Esophagus squamous epithelium (tissue), 5 donors: ENCODE measurements at regions not wholly inside any gene's neighbourhood (a gene's known extent, or its start where the extent isn't known, plus 50 kb on each side); places are given as distances from the start of the nearest gene placed in this dataset.

Experiments
- DNase-seq: peaks from one replicate; lab custom pipeline; 2025; lab: John Stamatoyannopoulos, UW
- H3K27ac ChIP-seq, 4 donors: fragments of 200-600 bp; sonication (generic); one replicate each; pipeline ENCODE4 v1.5.1; 2016 to 2019; ENCODE audit warnings: mild to moderate bottlenecking in 1 of 4
- H3K27me3 ChIP-seq, 4 donors: fragments of 200-600 bp; sonication (generic); 1 replicate in 3 of 4; 2 replicates in 1 of 4; pipeline versions ENCODE4 v1.5.1 to v1.6.0; 2017 to 2021; ENCODE audit warnings: antibody characterized with exemption in 1 of 4
- H3K36me3 ChIP-seq, 3 donors: fragments of 200-600 bp; sonication (generic); one replicate each; pipeline ENCODE4 v1.5.1; 2016 to 2019
- H3K4me1 ChIP-seq, 3 donors: fragments of 200-600 bp; sonication (generic); one replicate each; pipeline ENCODE4 v1.5.1; 2017 to 2019
- H3K4me3 ChIP-seq, 4 donors: fragments of 200-600 bp; sonication (generic); 1 replicate in 3 of 4; 2 replicates in 1 of 4; pipeline ENCODE4 v1.5.1; 2016 to 2019; ENCODE audit warnings: mild to moderate bottlenecking in 2 of 4, moderate library complexity in 1 of 4
- H3K9me3 ChIP-seq, 3 donors: fragments of 200-600 bp; sonication (generic); one replicate each; pipeline ENCODE4 v1.5.1; 2016 to 2019
- CTCF ChIP-seq, 6 experiments: fragments of 450-650 bp in 4 of 6; fragments of 200-600 bp in 2 of 6; sonication (generic) in 2 of 6; IDR thresholded peaks; one replicate each; pipeline ENCODE4 v1.5.1; 2016 to 2019; ENCODE audit warnings: antibody characterized with exemption in 6 of 6, mild to moderate bottlenecking in 4 of 6, moderate library complexity in 4 of 6
- POLR2A ChIP-seq, 4 donors: fragments of 450-650 bp; IDR thresholded peaks; one replicate each; pipeline ENCODE4 v1.6.1; 2017; ENCODE audit warnings: antibody characterized with exemption in 4 of 4, mild to moderate bottlenecking in 4 of 4, moderate library complexity in 3 of 4
- WGBS, 2 donors: methylation state at CpG; one replicate each; pipeline ENCODE4 v1.1.5; 2018; 5-methylcytosine and 5-hydroxymethylcytosine counted together
- intact Hi-C: fragments of 100-400 bp; cut with DNase I; formaldehyde crosslinking; loops from one replicate; pipeline ENCODE4 v1.15.0; 2022
- donor health status: DM: yes; HTN: yes; CAD: no.

GRCh38 chr4:110798687-110799086 lies 175.8 kb upstream of the PITX2 start:
- no peaks in the 10 kb centered on the region for H3K4me1 ChIP-seq
- no peak overlapping the region for H3K4me3 ChIP-seq
- no peaks in the 10 kb centered on the region for H3K27me3 ChIP-seq
- TF ChIP-seq CTCF (IDR thresholded peaks at IDR 0.05) (no peak), POLR2A (IDR thresholded peaks at IDR 0.05) (no peak)
- WGBS, 2 donors, result 58 to 60% methylated on average over 13 of the region's 13 CpGs
- intact Hi-C loops, result no loop called here
- H3K36me3 ChIP-seq, result no peaks in the 10 kb centered on the region
- H3K9me3 ChIP-seq, result no peaks in the 10 kb centered on the region
- no peak overlapping the region for H3K27ac ChIP-seq
- no peak for DNase-seq

GRCh38 chr4:110799211-110799610 lies 176.3 kb upstream of the PITX2 start:
- intact Hi-C loops, result no loop called here
- no peak for TF ChIP-seq CTCF (IDR thresholded peaks at IDR 0.05)
- no peak for TF ChIP-seq POLR2A (IDR thresholded peaks at IDR 0.05)

GRCh38 chr4:110801591-110801990 lies 178.7 kb upstream of the PITX2 start:
- no peaks in the 10 kb centered on the region for H3K27me3 ChIP-seq
- no peaks in the 10 kb centered on the region for H3K9me3 ChIP-seq
- H3K4me1 ChIP-seq, result no peaks in the 10 kb centered on the region
- DNase-seq, result no peak
- no peak overlapping the region for H3K27ac ChIP-seq
- no peak overlapping the region for H3K4me3 ChIP-seq
- H3K36me3 ChIP-seq, result no peaks in the 10 kb centered on the region
- intact Hi-C loops, result no loop called here
- TF ChIP-seq CTCF (IDR thresholded peaks at IDR 0.05) (no peak), POLR2A (IDR thresholded peaks at IDR 0.05) (no peak)

More at GRCh38 chr4:110799211-110799610, 176.3 kb upstream of the PITX2 start:
- 51 to 59% methylated on average over 3 of the region's 3 CpGs for WGBS, 2 donors
- Histone ChIP-seq H3K4me1 (no peaks in the 10 kb centered on the region), H3K4me3 (no peak overlapping the region), H3K27ac (no peak overlapping the region), H3K9me3 (no peaks in the 10 kb centered on the region), H3K27me3 (no peaks in the 10 kb centered on the region), H3K36me3 (no peaks in the 10 kb centered on the region)
- no peak for DNase-seq

- Histone ChIP-seq H3K4me1 (no peaks in the 10 kb centered on the region), H3K36me3 (no peaks in the 10 kb centered on the region), H3K9me3 (no peaks in the 10 kb centered on the region), H3K4me3 (no peak overlapping the region), H3K27ac (no peak overlapping the region), H3K27me3 (no peaks in the 10 kb centered on the region)
- 61 to 73% methylated on average over 6 of the region's 6 CpGs for WGBS, 2 donors
- no peak for DNase-seq
- TF ChIP-seq POLR2A (IDR thresholded peaks at IDR 0.05) (no peak), CTCF (IDR thresholded peaks at IDR 0.05) (no peak)
- intact Hi-C loops, result no loop called here
Measured at GRCh38 chr4:110808351-110808878, 185.5 kb upstream of the PITX2 start.

- Histone ChIP-seq H3K9me3 (no peaks in the 10 kb centered on the region), H3K4me1 (no peaks in the 10 kb centered on the region), H3K36me3 (no peaks in the 10 kb centered on the region), H3K4me3 (no peak overlapping the region), H3K27me3 (no peaks in the 10 kb centered on the region), H3K27ac (no peak overlapping the region)
- 58 to 61% methylated on average over 4 of the region's 4 CpGs for WGBS, 2 donors
- intact Hi-C loops, result no loop called here
- no peak for TF ChIP-seq CTCF (IDR thresholded peaks at IDR 0.05)
- TF ChIP-seq POLR2A (IDR thresholded peaks at IDR 0.05), result no peak
- DNase-seq, result no peak
Measured at GRCh38 chr4:110815950-110816349, 193.1 kb upstream of the PITX2 start.
